MM.1S (cell line): ENCODE measurements at regions not wholly inside any gene's neighbourhood (a gene's known extent, or its start where the extent isn't known, plus 50 kb on each side); places are given as distances from the start of the nearest gene placed in this dataset.

ENCODE experiments used
- DNase-seq: peaks from one replicate; pipeline ENCODE4 v3.0.0-alpha.2; 2015
- H2AFZ ChIP-seq: fragments of 300-600 bp; sonication (generic); 2 replicates; pipeline ENCODE4 v1.6.0; 2016; ENCODE audit warnings: antibody characterized with exemption, low read length
- H3F3A ChIP-seq: fragments of 300-600 bp; sonication (generic); 2 replicates; pipeline ENCODE4 v1.6.1; 2016; ENCODE audit warnings: mild to moderate bottlenecking, antibody characterized with exemption, low read length, moderate library complexity, mixed read lengths; ENCODE audit not compliant: insufficient read depth
- H3K27ac ChIP-seq: fragments of 300-600 bp; sonication (generic); 2 replicates; pipeline ENCODE4 v1.5.1; 2016; ENCODE audit warnings: mild to moderate bottlenecking, low read length
- H3K27me3 ChIP-seq: fragments of 300-600 bp; sonication (generic); replicated peaks from 2 replicates; pipeline ENCODE4 v1.6.0; 2016; ENCODE audit warnings: low read length; ENCODE audit not compliant: insufficient read depth
- H3K36me3 ChIP-seq: fragments of 300-600 bp; sonication (generic); replicated peaks from 2 replicates; pipeline ENCODE4 v1.6.1; 2016; ENCODE audit warnings: mild to moderate bottlenecking, low read length, mixed read lengths; ENCODE audit not compliant: insufficient read depth
- H3K4me1 ChIP-seq: fragments of 300-600 bp; sonication (generic); 2 replicates; pipeline ENCODE4 v1.6.1; 2016; ENCODE audit warnings: low read length, mixed read lengths
- H3K4me2 ChIP-seq: fragments of 300-600 bp; sonication (generic); 2 replicates; pipeline ENCODE4 v1.6.0; 2016; ENCODE audit warnings: low read depth, low read length
- H3K4me3 ChIP-seq: fragments of 300-600 bp; sonication (generic); 2 replicates; pipeline ENCODE4 v1.5.1; 2016; ENCODE audit warnings: low read length, mixed read lengths
- H3K79me2 ChIP-seq: fragments of 300-600 bp; sonication (generic); 2 replicates; pipeline ENCODE4 v1.6.1; 2016; ENCODE audit warnings: mixed run types, low read length, mixed read lengths
- H3K9ac ChIP-seq: fragments of 300-600 bp; sonication (generic); 2 replicates; pipeline ENCODE4 v1.6.1; 2016; ENCODE audit warnings: low read length, mixed read lengths
- H3K9me2 ChIP-seq: fragments of 300-600 bp; sonication (generic); replicated peaks from 2 replicates; pipeline ENCODE4 v1.6.1; 2016; ENCODE audit warnings: mild to moderate bottlenecking, low read length, mixed read lengths; ENCODE audit not compliant: insufficient read depth
- H3K9me3 ChIP-seq: fragments of 300-600 bp; sonication (generic); replicated peaks from 2 replicates; pipeline ENCODE4 v1.6.1; 2016; ENCODE audit warnings: mild to moderate bottlenecking, low read length, mixed read lengths; ENCODE audit not compliant: insufficient read depth
- H4K20me1 ChIP-seq: fragments of 300-600 bp; sonication (generic); 2 replicates; pipeline ENCODE4 v1.6.1; 2016; ENCODE audit warnings: mild to moderate bottlenecking, low read length, moderate library complexity, mixed read lengths; ENCODE audit not compliant: insufficient read depth
- EZH2 ChIP-seq: fragments of 300-600 bp; sonication (generic); optimal IDR thresholded peaks from 2 replicates; pipeline ENCODE3; 2017; ENCODE audit warnings: low read depth, mild to moderate bottlenecking, antibody characterized with exemption, low read length, mixed read lengths
- EZH2phosphoT487 ChIP-seq: fragments of 300-600 bp; sonication (generic); IDR thresholded peaks from 2 replicates; pipeline ENCODE4 v1.6.1; 2018; ENCODE audit warnings: antibody characterized with exemption, low read length
- TF ChIP-seq, protein P1 (sequence below): fragments of 300-600 bp; sonication (generic); IDR thresholded peaks from 2 replicates; pipeline ENCODE4 v1.5.1; 2016; ENCODE audit warnings: antibody characterized with exemption, low read length, mixed read lengths

DNA sequence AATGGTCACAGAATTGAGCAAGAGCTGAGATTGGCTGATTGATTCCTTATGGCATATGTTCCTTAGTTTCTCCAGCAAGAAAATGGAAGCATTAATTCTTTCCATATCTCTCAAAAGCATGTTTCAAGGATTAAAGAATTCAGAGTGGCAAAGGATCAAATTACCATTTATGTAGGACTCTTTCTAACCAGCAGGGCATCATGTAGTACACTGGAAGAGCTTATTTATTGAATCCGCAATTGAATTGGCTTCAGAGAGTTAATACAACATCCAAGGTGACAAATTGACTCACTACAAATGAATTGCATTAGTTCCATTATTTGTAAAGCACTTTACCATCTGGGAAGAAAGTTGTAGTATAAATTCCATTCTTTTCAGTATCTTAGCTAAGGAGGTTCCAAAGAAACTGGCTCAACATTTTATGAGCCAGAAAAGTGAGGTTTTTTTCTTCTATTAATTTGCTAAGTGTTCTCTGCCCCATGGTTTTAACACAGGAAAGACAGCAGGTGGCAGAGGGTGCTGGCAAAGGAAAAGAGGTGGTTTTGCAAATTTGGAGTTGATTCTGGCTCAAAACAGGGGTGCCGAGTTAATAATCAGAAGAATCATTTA lies 409.9 kb downstream of the MTX2 start:
- Histone ChIP-seq H3K79me2 (no peaks in the 10 kb centered on the region), H3K9ac (no peak overlapping the region), H3K9me3 (no peaks in the 10 kb centered on the region), H2AFZ (no peak overlapping the region), H3F3A (no peaks in the 10 kb centered on the region), H3K4me1 (no peaks in the 10 kb centered on the region), H3K9me2 (no peaks in the 10 kb centered on the region), H3K4me2 (no peak overlapping the region), H3K4me3 (no peak overlapping the region), H3K27ac (no peak overlapping the region), H3K27me3 (no peaks in the 10 kb centered on the region), H3K36me3 (no peaks in the 10 kb centered on the region), H4K20me1 (no peaks in the 10 kb centered on the region)
- no peak for DNase-seq
- TF ChIP-seq EZH2phosphoT487: no peak
- TF ChIP-seq, protein P1, sequence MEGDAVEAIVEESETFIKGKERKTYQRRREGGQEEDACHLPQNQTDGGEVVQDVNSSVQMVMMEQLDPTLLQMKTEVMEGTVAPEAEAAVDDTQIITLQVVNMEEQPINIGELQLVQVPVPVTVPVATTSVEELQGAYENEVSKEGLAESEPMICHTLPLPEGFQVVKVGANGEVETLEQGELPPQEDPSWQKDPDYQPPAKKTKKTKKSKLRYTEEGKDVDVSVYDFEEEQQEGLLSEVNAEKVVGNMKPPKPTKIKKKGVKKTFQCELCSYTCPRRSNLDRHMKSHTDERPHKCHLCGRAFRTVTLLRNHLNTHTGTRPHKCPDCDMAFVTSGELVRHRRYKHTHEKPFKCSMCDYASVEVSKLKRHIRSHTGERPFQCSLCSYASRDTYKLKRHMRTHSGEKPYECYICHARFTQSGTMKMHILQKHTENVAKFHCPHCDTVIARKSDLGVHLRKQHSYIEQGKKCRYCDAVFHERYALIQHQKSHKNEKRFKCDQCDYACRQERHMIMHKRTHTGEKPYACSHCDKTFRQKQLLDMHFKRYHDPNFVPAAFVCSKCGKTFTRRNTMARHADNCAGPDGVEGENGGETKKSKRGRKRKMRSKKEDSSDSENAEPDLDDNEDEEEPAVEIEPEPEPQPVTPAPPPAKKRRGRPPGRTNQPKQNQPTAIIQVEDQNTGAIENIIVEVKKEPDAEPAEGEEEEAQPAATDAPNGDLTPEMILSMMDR: no peak
- no peak for TF ChIP-seq EZH2

DNA sequence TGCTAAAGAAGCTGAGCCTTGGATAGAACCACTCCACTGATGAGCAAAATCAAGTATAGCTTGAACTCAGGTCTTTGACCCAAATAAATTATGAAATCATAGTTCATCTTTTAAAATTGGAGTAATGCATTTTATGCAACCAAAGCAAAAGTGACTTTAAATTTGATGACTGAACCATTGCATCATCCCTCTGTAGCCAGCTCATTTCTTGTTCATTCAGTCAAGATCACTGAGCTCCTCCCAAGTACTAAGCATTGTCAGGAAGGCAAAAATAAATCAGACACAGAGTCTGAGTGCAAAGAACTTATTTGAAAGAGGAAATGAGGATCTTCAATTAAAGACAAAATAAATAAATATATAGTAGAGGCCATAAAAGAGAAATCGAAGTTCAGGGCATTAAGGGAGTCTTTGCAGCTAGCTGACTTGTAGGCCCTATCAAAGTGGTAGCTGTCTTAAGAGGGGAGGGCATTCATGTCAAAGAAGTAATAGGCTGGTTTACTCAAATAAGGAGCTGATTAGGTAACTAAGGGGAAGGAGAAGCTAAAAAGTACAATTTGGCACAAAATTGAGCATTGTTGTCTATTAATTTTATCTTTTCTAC lies 411.8 kb downstream of the MTX2 start:
- H3K4me2 ChIP-seq: no peak overlapping the region
- H3K79me2 ChIP-seq: no peaks in the 10 kb centered on the region
- no peaks in the 10 kb centered on the region for H4K20me1 ChIP-seq
- no peak for DNase-seq
- no peaks in the 10 kb centered on the region for H3K9me3 ChIP-seq
- H3K4me3 ChIP-seq: no peak overlapping the region
- H2AFZ ChIP-seq: no peak overlapping the region
- H3K27me3 ChIP-seq: no peaks in the 10 kb centered on the region
- H3K9me2 ChIP-seq: no peaks in the 10 kb centered on the region
- H3K9ac ChIP-seq: no peak overlapping the region
- TF ChIP-seq EZH2 (no peak), EZH2phosphoT487 (no peak)
- TF ChIP-seq, protein P1: no peak
- no peaks in the 10 kb centered on the region for H3K36me3 ChIP-seq
- no peaks in the 10 kb centered on the region for H3K4me1 ChIP-seq
- no peak overlapping the region for H3K27ac ChIP-seq
- no peaks in the 10 kb centered on the region for H3F3A ChIP-seq

DNA sequence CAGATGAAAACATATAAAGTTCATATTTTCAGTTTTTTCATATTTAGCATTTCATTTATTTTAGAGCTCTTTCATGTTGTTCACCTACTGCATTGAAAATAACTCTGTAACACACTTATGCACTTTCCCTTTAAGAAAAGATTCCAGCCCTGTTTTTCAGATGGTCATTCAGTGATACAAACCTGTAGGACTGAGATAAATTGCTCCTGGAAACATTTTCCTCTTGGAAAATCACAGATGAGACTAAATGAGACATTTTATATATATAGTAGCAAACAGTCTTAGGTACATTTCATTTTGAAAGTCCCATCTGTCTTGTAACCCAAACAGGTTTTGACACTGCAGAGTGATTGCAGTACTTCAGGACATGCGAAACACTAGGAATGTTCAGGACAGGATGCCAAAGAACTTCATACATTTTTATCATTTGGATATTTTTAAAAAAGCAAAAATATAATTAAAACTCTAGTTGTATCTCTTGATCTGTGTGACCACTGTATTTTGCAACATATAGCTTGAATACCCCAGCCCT lies 412.4 kb downstream of the MTX2 start:
- H3K36me3 ChIP-seq: no peaks in the 10 kb centered on the region
- TF ChIP-seq EZH2phosphoT487: no peak
- TF ChIP-seq, protein P1: no peak
- no peak for TF ChIP-seq EZH2
- no peak overlapping the region for H3K4me2 ChIP-seq
- no peaks in the 10 kb centered on the region for H3K9me3 ChIP-seq
- H3K27ac ChIP-seq: no peak overlapping the region
- H4K20me1 ChIP-seq: no peaks in the 10 kb centered on the region
- H2AFZ ChIP-seq: no peak overlapping the region
- H3K4me3 ChIP-seq: no peak overlapping the region
- no peak for DNase-seq
- H3K9me2 ChIP-seq: no peaks in the 10 kb centered on the region
- H3K4me1 ChIP-seq: no peaks in the 10 kb centered on the region
- H3K9ac ChIP-seq: no peak overlapping the region
- no peaks in the 10 kb centered on the region for H3K27me3 ChIP-seq
- H3K79me2 ChIP-seq: no peaks in the 10 kb centered on the region
- H3F3A ChIP-seq: no peaks in the 10 kb centered on the region
